ENCODE measurements at regions not wholly inside any gene's neighbourhood (a gene's known extent, or its start where the extent isn't known, plus 50 kb on each side); places are given as distances from the start of the nearest gene placed in this dataset.

DNA sequence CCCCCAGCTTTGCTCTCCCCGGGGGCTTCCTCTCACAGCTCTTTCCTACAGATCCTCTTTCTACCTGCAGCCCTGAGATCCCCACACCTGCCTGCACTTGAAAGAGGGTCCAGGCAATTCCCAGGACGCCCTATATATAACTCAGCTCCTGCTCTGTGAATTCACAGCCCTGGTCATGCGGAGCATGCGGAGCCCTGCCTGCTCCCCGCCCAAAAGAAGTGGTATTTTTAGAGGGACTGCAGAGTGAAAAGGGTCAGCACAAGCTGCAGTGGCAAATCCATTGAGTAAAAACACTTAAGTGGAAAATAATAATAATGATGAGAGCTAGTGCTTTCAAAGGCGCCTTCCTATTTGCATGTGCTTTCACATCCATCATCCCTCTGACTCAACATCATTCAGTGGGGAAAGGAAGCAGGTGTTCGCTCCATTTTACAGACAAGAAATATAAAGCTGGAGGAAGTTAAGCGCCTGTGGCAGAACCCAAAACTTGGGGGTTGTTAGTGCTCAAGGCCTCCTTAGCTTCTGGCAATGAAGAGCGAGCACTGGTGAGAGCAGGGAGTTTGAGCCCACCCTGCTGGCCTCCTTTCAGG, 76.3 kb upstream of the LIPC start:
- Histone ChIP-seq H3K9ac (no peak overlapping the region), H3K79me2 (ENCODE audit: low read depth) (no peaks in the 10 kb centered on the region), H3K4me2 (no peak overlapping the region), H2AFZ (replicated peaks) (no peak overlapping the region), H3K27me3 (no peaks in the 10 kb centered on the region), H3K27ac (no peak overlapping the region), H4K20me1 (ENCODE audit: low read depth) (no peaks in the 10 kb centered on the region), H3K9me3 (ENCODE audit: low read depth) (no peaks in the 10 kb centered on the region), H3K4me1 (no peaks in the 10 kb centered on the region), H3K4me3 (no peak overlapping the region), H3K36me3 (no peaks in the 10 kb centered on the region), H3F3A (ENCODE audit: low read depth) (no peaks in the 10 kb centered on the region)
- Mint-ChIP-seq H3K4me1 (peaks cover 2% of the 10 kb centered on the region), H3K27ac (no peak overlapping the region), H3K4me3 (no peak overlapping the region), H3K27me3 (ENCODE audit: insufficient read depth, low read depth) (peaks cover 6% of the 10 kb centered on the region), H3K9me3 (no peaks in the 10 kb centered on the region), H3K36me3 (no peaks in the 10 kb centered on the region)
- no peak for DNase-seq (ENCODE audit: low spot score)
- no peak for TF ChIP-seq EZH2 (IDR thresholded peaks at IDR 0.05)
- TF ChIP-seq EZH2phosphoT487 (IDR thresholded peaks at IDR 0.05), result no peak
- TF ChIP-seq, protein P1, sequence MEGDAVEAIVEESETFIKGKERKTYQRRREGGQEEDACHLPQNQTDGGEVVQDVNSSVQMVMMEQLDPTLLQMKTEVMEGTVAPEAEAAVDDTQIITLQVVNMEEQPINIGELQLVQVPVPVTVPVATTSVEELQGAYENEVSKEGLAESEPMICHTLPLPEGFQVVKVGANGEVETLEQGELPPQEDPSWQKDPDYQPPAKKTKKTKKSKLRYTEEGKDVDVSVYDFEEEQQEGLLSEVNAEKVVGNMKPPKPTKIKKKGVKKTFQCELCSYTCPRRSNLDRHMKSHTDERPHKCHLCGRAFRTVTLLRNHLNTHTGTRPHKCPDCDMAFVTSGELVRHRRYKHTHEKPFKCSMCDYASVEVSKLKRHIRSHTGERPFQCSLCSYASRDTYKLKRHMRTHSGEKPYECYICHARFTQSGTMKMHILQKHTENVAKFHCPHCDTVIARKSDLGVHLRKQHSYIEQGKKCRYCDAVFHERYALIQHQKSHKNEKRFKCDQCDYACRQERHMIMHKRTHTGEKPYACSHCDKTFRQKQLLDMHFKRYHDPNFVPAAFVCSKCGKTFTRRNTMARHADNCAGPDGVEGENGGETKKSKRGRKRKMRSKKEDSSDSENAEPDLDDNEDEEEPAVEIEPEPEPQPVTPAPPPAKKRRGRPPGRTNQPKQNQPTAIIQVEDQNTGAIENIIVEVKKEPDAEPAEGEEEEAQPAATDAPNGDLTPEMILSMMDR (IDR thresholded peaks at IDR 0.05), result no peak

DNA sequence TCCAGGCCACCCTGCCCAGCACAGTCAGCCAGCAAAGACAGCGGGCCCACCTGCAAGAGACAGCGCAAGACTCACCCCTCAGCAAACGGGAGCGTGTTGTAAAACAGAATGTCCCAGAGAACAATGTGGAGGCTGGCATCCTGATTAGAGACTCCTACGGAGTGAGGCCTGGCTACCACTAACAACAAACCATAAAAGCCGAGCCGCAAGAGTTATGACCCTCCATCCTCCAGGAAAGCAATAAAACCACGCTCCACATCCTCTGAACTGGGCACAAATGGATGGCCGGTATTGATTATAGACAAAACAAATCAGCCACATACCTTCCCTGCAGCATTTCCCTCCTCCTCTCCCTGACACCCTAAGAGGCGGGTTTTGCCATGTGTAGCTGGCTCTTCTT, 75.8 kb upstream of the LIPC start:
- Mint-ChIP-seq H3K9me3 (no peaks in the 10 kb centered on the region), H3K36me3 (no peaks in the 10 kb centered on the region), H3K4me3 (no peak overlapping the region), H3K27me3 (ENCODE audit: insufficient read depth, low read depth) (peaks cover 6% of the 10 kb centered on the region), H3K4me1 (peaks cover 2% of the 10 kb centered on the region), H3K27ac (no peak overlapping the region)
- no peaks in the 10 kb centered on the region for H3K27me3 ChIP-seq
- H3K9ac ChIP-seq, result no peak overlapping the region
- no peaks in the 10 kb centered on the region for H3K36me3 ChIP-seq
- H3K4me2 ChIP-seq, result no peak overlapping the region
- no peak overlapping the region for H2AFZ ChIP-seq (replicated peaks)
- H4K20me1 ChIP-seq (ENCODE audit: low read depth), result no peaks in the 10 kb centered on the region
- no peaks in the 10 kb centered on the region for H3K79me2 ChIP-seq (ENCODE audit: low read depth)
- H3K4me3 ChIP-seq, result no peak overlapping the region
- H3K27ac ChIP-seq, result no peak overlapping the region
- no peaks in the 10 kb centered on the region for H3K9me3 ChIP-seq (ENCODE audit: low read depth)
- no peaks in the 10 kb centered on the region for H3F3A ChIP-seq (ENCODE audit: low read depth)
- DNase-seq (ENCODE audit: low spot score), result no peak
- no peaks in the 10 kb centered on the region for H3K4me1 ChIP-seq
- TF ChIP-seq, protein P1 (IDR thresholded peaks at IDR 0.05), result no peak
- TF ChIP-seq EZH2 (IDR thresholded peaks at IDR 0.05), result no peak
- no peak for TF ChIP-seq EZH2phosphoT487 (IDR thresholded peaks at IDR 0.05)

DNA sequence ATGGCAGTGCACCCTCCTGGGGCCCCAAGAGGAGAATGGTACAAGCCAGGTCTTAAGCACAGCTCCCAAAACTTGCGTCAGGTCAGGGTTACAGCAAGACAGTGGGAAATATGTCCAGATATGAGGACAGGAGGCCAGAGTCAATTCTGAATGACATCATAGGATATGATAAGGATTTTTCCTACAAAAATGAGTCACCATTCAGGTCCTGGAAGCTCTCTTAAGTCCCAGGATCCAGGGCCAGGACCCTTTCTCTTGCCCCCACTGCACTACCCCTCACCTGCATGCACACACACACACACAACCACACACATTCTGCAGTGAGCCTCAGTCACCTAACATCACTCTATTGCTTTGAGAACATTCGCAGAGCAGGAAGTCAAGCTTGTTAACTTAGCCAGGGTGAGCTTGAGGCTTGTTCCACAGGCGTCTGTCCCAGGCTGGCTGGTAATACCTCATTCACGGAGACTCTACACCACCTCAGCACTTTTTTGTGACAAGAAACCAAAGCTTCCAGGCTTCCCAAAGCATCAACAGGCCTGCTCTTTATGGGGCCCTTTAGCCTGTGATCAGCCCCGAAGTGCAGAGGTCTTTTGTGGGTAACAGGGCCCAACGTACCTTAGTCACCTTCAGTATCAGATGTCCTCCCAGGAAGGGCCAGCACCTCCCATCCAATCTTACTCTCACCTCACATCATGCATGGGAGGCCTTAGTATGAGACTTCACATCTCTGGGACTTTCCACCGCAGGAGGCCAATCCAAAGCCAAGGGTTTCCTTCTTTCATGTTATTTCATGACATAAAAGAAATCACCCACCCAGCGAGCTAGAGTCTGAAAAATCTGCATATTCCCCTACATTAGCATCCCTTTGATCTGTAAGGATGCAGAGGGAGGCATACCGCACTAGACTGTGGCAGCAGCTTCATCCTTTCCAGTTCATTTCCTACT, 74.0 kb upstream of the LIPC start:
- H3K36me3 ChIP-seq, result no peaks in the 10 kb centered on the region
- no peaks in the 10 kb centered on the region for H3K79me2 ChIP-seq (ENCODE audit: low read depth)
- H3K36me3 Mint-ChIP-seq, result no peaks in the 10 kb centered on the region
- H2AFZ ChIP-seq (replicated peaks), result no peak overlapping the region
- no peak overlapping the region for H3K27ac Mint-ChIP-seq
- no peaks in the 10 kb centered on the region for H4K20me1 ChIP-seq (ENCODE audit: low read depth)
- H3K9me3 ChIP-seq (ENCODE audit: low read depth), result no peaks in the 10 kb centered on the region
- no peak overlapping the region for H3K4me3 ChIP-seq
- H3K4me1 Mint-ChIP-seq, result peaks cover 2% of the 10 kb centered on the region
- TF ChIP-seq EZH2 (IDR thresholded peaks at IDR 0.05) (no peak), EZH2phosphoT487 (IDR thresholded peaks at IDR 0.05) (no peak)
- TF ChIP-seq, protein P1 (IDR thresholded peaks at IDR 0.05), result no peak
- no peaks in the 10 kb centered on the region for H3F3A ChIP-seq (ENCODE audit: low read depth)
- H3K4me1 ChIP-seq, result no peaks in the 10 kb centered on the region
- H3K9ac ChIP-seq, result no peak overlapping the region
- peaks cover 2% of the 10 kb centered on the region for H3K9me3 Mint-ChIP-seq
- DNase-seq (ENCODE audit: low spot score), result no peak
- no peaks in the 10 kb centered on the region for H3K27me3 ChIP-seq
- no peak overlapping the region for H3K4me3 Mint-ChIP-seq
- H3K27ac ChIP-seq, result no peak overlapping the region
- H3K27me3 Mint-ChIP-seq (ENCODE audit: insufficient read depth, low read depth), result peaks cover 2% of the 10 kb centered on the region
- no peak overlapping the region for H3K4me2 ChIP-seq

Measured in neural progenitor cell (in vitro differentiated cells).